ENCODE measurements at regions not wholly inside any gene's neighbourhood (a gene's known extent, or its start where the extent isn't known, plus 50 kb on each side); places are given as distances from the start of the nearest gene placed in this dataset.

DNA sequence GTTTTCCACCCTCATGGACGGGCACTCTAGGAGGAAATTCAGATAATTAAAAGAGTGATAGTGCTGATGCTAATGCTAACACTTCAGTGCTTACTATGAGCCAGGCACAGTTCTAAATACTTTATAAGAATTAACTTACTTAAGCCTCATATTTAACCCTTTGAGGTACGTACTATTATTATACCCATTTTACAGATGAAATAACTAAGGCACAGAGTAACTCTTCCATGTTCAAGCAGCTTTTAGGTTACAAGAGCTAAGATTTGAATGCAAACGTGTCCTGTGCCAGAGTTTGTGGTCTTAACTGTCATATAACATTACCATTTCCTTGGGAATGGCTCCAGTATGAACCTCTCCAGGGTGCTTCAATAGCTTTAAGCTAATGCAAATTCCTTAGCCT lies 114.7 kb upstream of the PRR23C start:
- TF ChIP-seq, protein P1, sequence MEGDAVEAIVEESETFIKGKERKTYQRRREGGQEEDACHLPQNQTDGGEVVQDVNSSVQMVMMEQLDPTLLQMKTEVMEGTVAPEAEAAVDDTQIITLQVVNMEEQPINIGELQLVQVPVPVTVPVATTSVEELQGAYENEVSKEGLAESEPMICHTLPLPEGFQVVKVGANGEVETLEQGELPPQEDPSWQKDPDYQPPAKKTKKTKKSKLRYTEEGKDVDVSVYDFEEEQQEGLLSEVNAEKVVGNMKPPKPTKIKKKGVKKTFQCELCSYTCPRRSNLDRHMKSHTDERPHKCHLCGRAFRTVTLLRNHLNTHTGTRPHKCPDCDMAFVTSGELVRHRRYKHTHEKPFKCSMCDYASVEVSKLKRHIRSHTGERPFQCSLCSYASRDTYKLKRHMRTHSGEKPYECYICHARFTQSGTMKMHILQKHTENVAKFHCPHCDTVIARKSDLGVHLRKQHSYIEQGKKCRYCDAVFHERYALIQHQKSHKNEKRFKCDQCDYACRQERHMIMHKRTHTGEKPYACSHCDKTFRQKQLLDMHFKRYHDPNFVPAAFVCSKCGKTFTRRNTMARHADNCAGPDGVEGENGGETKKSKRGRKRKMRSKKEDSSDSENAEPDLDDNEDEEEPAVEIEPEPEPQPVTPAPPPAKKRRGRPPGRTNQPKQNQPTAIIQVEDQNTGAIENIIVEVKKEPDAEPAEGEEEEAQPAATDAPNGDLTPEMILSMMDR (IDR thresholded peaks at IDR 0.05): no peak
- TF ChIP-seq POLR2A (IDR thresholded peaks at IDR 0.05): no peak
